Keratinocyte (primary cell): ENCODE measurements at regions not wholly inside any gene's neighbourhood (a gene's known extent, or its start where the extent isn't known, plus 50 kb on each side); places are given as distances from the start of the nearest gene placed in this dataset.

Experiments
- EZH2 ChIP-seq: IDR thresholded peaks from one replicate; pipeline ENCODE4 v1.6.1; 2012; ENCODE audit warnings: inconsistent platforms, mild to moderate bottlenecking, low read length, moderate library complexity
- TF ChIP-seq, protein P1 (sequence below), 3 experiments: IDR thresholded peaks in 1 of 3; conservative IDR thresholded peaks in 1 of 3; optimal IDR thresholded peaks in 1 of 3; 2 replicates in 2 of 3; 3 replicates in 1 of 3; pipeline versions ENCODE3 to v1.5.1; 2011; ENCODE audit warnings: low read length in 3 of 3, mild to moderate bottlenecking in 3 of 3, moderate library complexity in 2 of 3, control low read depth in 1 of 3, inconsistent platforms in 1 of 3; ENCODE audit not compliant: insufficient read depth in 2 of 3; ENCODE audit errors: extremely low read depth in 1 of 3

DNA sequence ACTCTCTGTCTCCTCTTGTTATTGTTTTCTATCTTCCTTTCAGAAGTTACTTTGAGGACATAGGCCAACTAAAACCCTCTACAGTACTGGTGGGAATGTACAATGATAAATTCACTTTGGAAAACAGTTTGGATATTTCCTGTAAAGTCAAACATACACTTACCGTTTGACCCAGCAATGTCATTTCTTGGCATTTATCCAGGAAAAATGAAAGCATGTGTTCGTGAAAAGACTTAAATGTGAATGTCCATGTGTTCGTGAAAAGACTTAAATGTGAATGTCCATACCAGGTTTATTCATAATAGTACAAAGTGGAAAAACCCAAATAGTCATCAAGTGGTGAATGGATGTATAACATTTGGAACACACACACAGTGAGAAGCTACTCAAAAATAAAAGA lies 361.5 kb upstream of the DPH6 start:
- TF ChIP-seq, protein P1, sequence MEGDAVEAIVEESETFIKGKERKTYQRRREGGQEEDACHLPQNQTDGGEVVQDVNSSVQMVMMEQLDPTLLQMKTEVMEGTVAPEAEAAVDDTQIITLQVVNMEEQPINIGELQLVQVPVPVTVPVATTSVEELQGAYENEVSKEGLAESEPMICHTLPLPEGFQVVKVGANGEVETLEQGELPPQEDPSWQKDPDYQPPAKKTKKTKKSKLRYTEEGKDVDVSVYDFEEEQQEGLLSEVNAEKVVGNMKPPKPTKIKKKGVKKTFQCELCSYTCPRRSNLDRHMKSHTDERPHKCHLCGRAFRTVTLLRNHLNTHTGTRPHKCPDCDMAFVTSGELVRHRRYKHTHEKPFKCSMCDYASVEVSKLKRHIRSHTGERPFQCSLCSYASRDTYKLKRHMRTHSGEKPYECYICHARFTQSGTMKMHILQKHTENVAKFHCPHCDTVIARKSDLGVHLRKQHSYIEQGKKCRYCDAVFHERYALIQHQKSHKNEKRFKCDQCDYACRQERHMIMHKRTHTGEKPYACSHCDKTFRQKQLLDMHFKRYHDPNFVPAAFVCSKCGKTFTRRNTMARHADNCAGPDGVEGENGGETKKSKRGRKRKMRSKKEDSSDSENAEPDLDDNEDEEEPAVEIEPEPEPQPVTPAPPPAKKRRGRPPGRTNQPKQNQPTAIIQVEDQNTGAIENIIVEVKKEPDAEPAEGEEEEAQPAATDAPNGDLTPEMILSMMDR (optimal IDR thresholded peaks at IDR 0.05 in 1 of 3, IDR thresholded peaks at IDR 0.05 in 1 of 3, conservative IDR thresholded peaks at IDR 0.05 in 1 of 3; ENCODE audit: extremely low read depth in 1 of 3, insufficient read depth in 2 of 3, low read length in 3 of 3), result no peak
- no peak for TF ChIP-seq EZH2
